ENCODE measurements at regions not wholly inside any gene's neighbourhood (a gene's known extent, or its start where the extent isn't known, plus 50 kb on each side); places are given as distances from the start of the nearest gene placed in this dataset.

- Mint-ChIP-seq H3K36me3 (no peaks in the 10 kb centered on the region), H3K27me3 (ENCODE audit: low read depth in 3 of 3) (no peaks in the 10 kb centered on the region), H3K4me1 (no peaks in the 10 kb centered on the region), H3K9me3 (peaks cover 3 to 13% (median 9%) of the 10 kb centered on the region in 7 donors), H3K27ac (no peak overlapping the region), H3K4me3 (no peak overlapping the region)
- H3K4me1 ChIP-seq (ENCODE audit: control insufficient read depth in 1 of 2, insufficient read depth in 2 of 2, low read length in 2 of 2), result no peaks in the 10 kb centered on the region
- no peak overlapping the region for H2AFZ ChIP-seq (ENCODE audit: insufficient read depth, low read depth, low read length, poor library complexity, severe bottlenecking)
- TF ChIP-seq, protein P1, sequence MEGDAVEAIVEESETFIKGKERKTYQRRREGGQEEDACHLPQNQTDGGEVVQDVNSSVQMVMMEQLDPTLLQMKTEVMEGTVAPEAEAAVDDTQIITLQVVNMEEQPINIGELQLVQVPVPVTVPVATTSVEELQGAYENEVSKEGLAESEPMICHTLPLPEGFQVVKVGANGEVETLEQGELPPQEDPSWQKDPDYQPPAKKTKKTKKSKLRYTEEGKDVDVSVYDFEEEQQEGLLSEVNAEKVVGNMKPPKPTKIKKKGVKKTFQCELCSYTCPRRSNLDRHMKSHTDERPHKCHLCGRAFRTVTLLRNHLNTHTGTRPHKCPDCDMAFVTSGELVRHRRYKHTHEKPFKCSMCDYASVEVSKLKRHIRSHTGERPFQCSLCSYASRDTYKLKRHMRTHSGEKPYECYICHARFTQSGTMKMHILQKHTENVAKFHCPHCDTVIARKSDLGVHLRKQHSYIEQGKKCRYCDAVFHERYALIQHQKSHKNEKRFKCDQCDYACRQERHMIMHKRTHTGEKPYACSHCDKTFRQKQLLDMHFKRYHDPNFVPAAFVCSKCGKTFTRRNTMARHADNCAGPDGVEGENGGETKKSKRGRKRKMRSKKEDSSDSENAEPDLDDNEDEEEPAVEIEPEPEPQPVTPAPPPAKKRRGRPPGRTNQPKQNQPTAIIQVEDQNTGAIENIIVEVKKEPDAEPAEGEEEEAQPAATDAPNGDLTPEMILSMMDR (IDR thresholded peaks at IDR 0.05), result no peak
- no peak overlapping the region for H3K4me2 ChIP-seq (replicated peaks; ENCODE audit: extremely low read depth, low read length, poor library complexity, severe bottlenecking)
- no peaks in the 10 kb centered on the region for H3K79me2 ChIP-seq (ENCODE audit: insufficient read depth, low read length)
- H4K20me1 ChIP-seq (ENCODE audit: insufficient read depth, low read length), result no peaks in the 10 kb centered on the region
- intact Hi-C loops (cut with micrococcal nuclease), result no loop called here
- peaks cover 10 to 12% of the 10 kb centered on the region in 2 donors for H3K9me3 ChIP-seq (replicated peaks in 1 of 2; ENCODE audit: control insufficient read depth in 1 of 2, insufficient read depth in 1 of 2, low read length in 2 of 2)
- no peaks in the 10 kb centered on the region for H3K36me3 ChIP-seq (replicated peaks in 1 of 2; ENCODE audit: control insufficient read depth in 1 of 2, insufficient read depth in 2 of 2, low read length in 2 of 2)
- no peak for DNase-seq
- WGBS (ENCODE audit: insufficient coverage), result no CpG with 5 or more reads among the region's 1 CpG
- no peaks in the 10 kb centered on the region for H3K27me3 ChIP-seq (ENCODE audit: control insufficient read depth in 2 of 2, insufficient read depth in 2 of 2, low read length in 2 of 2)
- H3K4me3 ChIP-seq (replicated peaks in 1 of 3; ENCODE audit: low read depth in 2 of 3, low read length in 3 of 3), result no peak overlapping the region
- no peak overlapping the region for H3K9ac ChIP-seq (ENCODE audit: insufficient read depth, low read length, poor library complexity, severe bottlenecking)
- H3K27ac ChIP-seq (ENCODE audit: low read depth in 1 of 2, low read length in 2 of 2), result no peak overlapping the region
These were observed 811.5 kb downstream of the TENT5A start for GRCh38 chr6:80940976-80941375.

DNA sequence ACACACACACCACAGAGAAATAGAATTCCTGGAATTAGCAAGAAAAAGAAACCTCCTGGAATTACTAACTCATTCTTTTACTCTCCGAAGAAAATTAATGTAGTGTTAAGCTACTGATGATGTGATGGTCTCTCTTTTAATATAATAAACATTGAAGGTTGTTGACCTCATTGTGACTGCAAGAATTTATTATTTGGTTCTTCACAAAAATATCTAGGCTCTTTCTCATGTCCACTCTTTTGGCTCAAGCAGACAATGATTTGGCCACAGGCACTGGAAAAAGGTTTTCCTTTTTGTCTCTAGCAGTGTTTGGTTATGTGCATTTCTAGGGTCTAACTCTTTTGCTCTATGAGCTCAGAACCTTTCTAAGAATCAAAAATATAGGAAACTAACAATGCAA lies 811.9 kb downstream of the TENT5A start:
- TF ChIP-seq, protein P1 (IDR thresholded peaks at IDR 0.05), result no peak
- H2AFZ ChIP-seq (ENCODE audit: insufficient read depth, low read depth, low read length, poor library complexity, severe bottlenecking), result no peak overlapping the region
- no peak overlapping the region for H3K27ac Mint-ChIP-seq

More for the DNA sequence above, 811.9 kb downstream of the TENT5A start:
- Mint-ChIP-seq H3K27me3 (ENCODE audit: low read depth in 3 of 3) (no peaks in the 10 kb centered on the region), H3K36me3 (no peaks in the 10 kb centered on the region), H3K4me3 (no peak overlapping the region), H3K9me3 (peaks cover 3 to 13% (median 9%) of the 10 kb centered on the region in 7 donors), H3K4me1 (no peaks in the 10 kb centered on the region)
- WGBS (ENCODE audit: insufficient coverage), result no CpG with 5 or more reads among the region's 1 CpG
- intact Hi-C loops (cut with micrococcal nuclease), result no loop called here
- Histone ChIP-seq H3K79me2 (ENCODE audit: insufficient read depth, low read length) (no peaks in the 10 kb centered on the region), H3K27ac (ENCODE audit: low read depth in 1 of 2, low read length in 2 of 2) (no peak overlapping the region), H3K27me3 (ENCODE audit: control insufficient read depth in 2 of 2, insufficient read depth in 2 of 2, low read length in 2 of 2) (no peaks in the 10 kb centered on the region), H3K4me2 (replicated peaks; ENCODE audit: extremely low read depth, low read length, poor library complexity, severe bottlenecking) (no peak overlapping the region), H3K9ac (ENCODE audit: insufficient read depth, low read length, poor library complexity, severe bottlenecking) (no peak overlapping the region), H3K36me3 (replicated peaks in 1 of 2; ENCODE audit: control insufficient read depth in 1 of 2, insufficient read depth in 2 of 2, low read length in 2 of 2) (no peaks in the 10 kb centered on the region), H3K9me3 (replicated peaks in 1 of 2; ENCODE audit: control insufficient read depth in 1 of 2, insufficient read depth in 1 of 2, low read length in 2 of 2) (peaks cover 10 to 12% of the 10 kb centered on the region in 2 donors), H3K4me1 (ENCODE audit: control insufficient read depth in 1 of 2, insufficient read depth in 2 of 2, low read length in 2 of 2) (no peaks in the 10 kb centered on the region), H4K20me1 (ENCODE audit: insufficient read depth, low read length) (no peaks in the 10 kb centered on the region), H3K4me3 (replicated peaks in 1 of 3; ENCODE audit: low read depth in 2 of 3, low read length in 3 of 3) (no peak overlapping the region)
- no peak for DNase-seq

Data from CD14-positive monocyte (primary cell).